Gastroesophageal sphincter (tissue), 4 donors: ENCODE measurements at regions not wholly inside any gene's neighbourhood (a gene's known extent, or its start where the extent isn't known, plus 50 kb on each side); places are given as distances from the start of the nearest gene placed in this dataset.

ENCODE experiments used
- ATAC-seq: fragments of 150-250 bp; one replicate; pipeline ENCODE4 v1.9.1; 2016; ENCODE audit warnings: mild to moderate bottlenecking, moderate library complexity
- H3K27ac ChIP-seq, 4 donors: fragments of 200-600 bp; sonication (generic) in 3 of 4; 1 replicate in 3 of 4; 2 replicates in 1 of 4; pipeline ENCODE4 v1.5.1; 2016 to 2019
- H3K27me3 ChIP-seq: fragments of 200-600 bp; sonication (generic); one replicate; pipeline ENCODE4 v1.5.1; 2019
- H3K36me3 ChIP-seq, 2 donors: fragments of 200-600 bp; sonication (generic); one replicate each; pipeline ENCODE4 v1.5.1; 2019; ENCODE audit warnings: control low read depth in 1 of 2
- H3K4me1 ChIP-seq, 3 donors: fragments of 200-600 bp; sonication (generic); 1 replicate in 2 of 3; 2 replicates in 1 of 3; pipeline ENCODE4 v1.5.1; 2016 to 2019; ENCODE audit warnings: control low read depth in 2 of 3
- H3K4me3 ChIP-seq, 2 donors: fragments of 200-600 bp; sonication (generic); one replicate each; pipeline ENCODE4 v1.5.1; 2019; ENCODE audit warnings: mild to moderate bottlenecking in 1 of 2, moderate library complexity in 1 of 2
- H3K9me3 ChIP-seq, 3 donors: fragments of 200-600 bp; sonication (generic); one replicate each; pipeline ENCODE4 v1.5.1; 2017 to 2019; ENCODE audit warnings: control low read depth in 2 of 3
- CTCF ChIP-seq, 4 experiments: fragments of 200-600 bp in 2 of 4; fragments of 450-650 bp in 2 of 4; sonication (generic) in 1 of 4; IDR thresholded peaks; one replicate each; pipeline ENCODE4 v1.5.1; 2017 to 2019; ENCODE audit warnings: antibody characterized with exemption in 4 of 4, mild to moderate bottlenecking in 2 of 4, moderate library complexity in 2 of 4
- EP300 ChIP-seq: sonication (generic); formaldehyde crosslinking; IDR thresholded peaks from one replicate; pipeline ENCODE4 v1.6.1; 2017; ENCODE audit warnings: antibody characterized with exemption, mild to moderate bottlenecking
- POLR2A ChIP-seq, 2 donors: fragments of 450-650 bp; IDR thresholded peaks; one replicate each; pipeline ENCODE4 v1.6.1; 2017; ENCODE audit warnings: antibody characterized with exemption in 2 of 2, mild to moderate bottlenecking in 2 of 2, moderate library complexity in 1 of 2
- POLR2AphosphoS5 ChIP-seq: sonication (generic); formaldehyde crosslinking; IDR thresholded peaks from one replicate; pipeline ENCODE4 v1.6.1; 2017; ENCODE audit warnings: antibody characterized with exemption
- WGBS, 2 donors: methylation state at CpG; one replicate each; pipeline ENCODE4 v1.1.5; 2018; ENCODE audit warnings: low coverage in 1 of 2; 5-methylcytosine and 5-hydroxymethylcytosine counted together

- 46 to 62% methylated on average over 17 to 20 of the region's 20 CpGs for WGBS, 2 donors
- no peak for ATAC-seq
- TF ChIP-seq POLR2A (IDR thresholded peaks at IDR 0.05): no peak
- no peak for TF ChIP-seq POLR2AphosphoS5
- TF ChIP-seq CTCF (IDR thresholded peaks at IDR 0.05): no peak
- TF ChIP-seq EP300: no peak
These were observed 127.7 kb upstream of the SFSWAP start for GRCh38 chr12:131583090-131583712.

GRCh38 chr12:131586269-131586668, 124.6 kb upstream of the SFSWAP start:
- Histone ChIP-seq H3K9me3 (no peaks in the 10 kb centered on the region), H3K27me3 (peaks cover 53% of the 10 kb centered on the region), H3K27ac (no peak overlapping the region), H3K36me3 (no peaks in the 10 kb centered on the region), H3K4me3 (no peak overlapping the region), H3K4me1 (no peaks in the 10 kb centered on the region)
- WGBS, 2 donors: no CpG with 5 or more reads among the region's 9 CpGs
- no peak for TF ChIP-seq POLR2AphosphoS5
- ATAC-seq: no peak

More at GRCh38 chr12:131583090-131583712, 127.7 kb upstream of the SFSWAP start:
- H3K27me3 ChIP-seq: peaks cover 63% of the 10 kb centered on the region
- no peaks in the 10 kb centered on the region for H3K9me3 ChIP-seq
- no peak overlapping the region for H3K4me3 ChIP-seq
- no peaks in the 10 kb centered on the region for H3K4me1 ChIP-seq
- H3K27ac ChIP-seq: no peak overlapping the region
- H3K36me3 ChIP-seq: no peaks in the 10 kb centered on the region

DNA sequence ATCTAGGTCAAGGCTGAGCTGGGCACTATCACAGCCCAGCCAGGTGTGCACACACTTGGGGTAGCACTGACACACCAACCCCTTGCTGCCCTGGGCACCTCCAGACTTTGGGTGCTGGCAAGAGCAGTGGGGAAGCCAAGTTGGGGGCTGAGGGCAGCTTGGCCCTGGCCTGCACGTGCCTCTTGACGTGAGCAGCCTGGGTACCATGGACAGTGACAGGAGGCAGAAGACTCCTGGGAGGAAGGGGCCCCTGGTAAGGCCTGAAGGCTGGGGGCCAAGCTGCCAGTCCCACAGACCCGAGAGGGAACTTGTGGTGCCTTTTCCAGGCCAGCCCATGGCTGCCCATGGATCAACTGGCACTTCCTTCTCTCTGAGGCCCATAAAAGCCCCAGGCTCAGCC, 124.1 kb upstream of the SFSWAP start:
- TF ChIP-seq POLR2A (IDR thresholded peaks at IDR 0.05) (no peak), POLR2AphosphoS5 (no peak), CTCF (IDR thresholded peaks at IDR 0.05) (no peak)
- H3K9me3 ChIP-seq: no peaks in the 10 kb centered on the region
- peaks cover 55% of the 10 kb centered on the region for H3K27me3 ChIP-seq
- no peaks in the 10 kb centered on the region for H3K36me3 ChIP-seq
- H3K4me3 ChIP-seq: no peak overlapping the region
- H3K4me1 ChIP-seq: no peaks in the 10 kb centered on the region
- ATAC-seq: no peak
- no CpG with 5 or more reads among the region's 3 CpGs for WGBS, 2 donors
- H3K27ac ChIP-seq: no peak overlapping the region

GRCh38 chr12:131587565-131587964, 123.3 kb upstream of the SFSWAP start:
- H3K4me3 ChIP-seq: no peak overlapping the region
- H3K27ac ChIP-seq: no peak overlapping the region
- no peaks in the 10 kb centered on the region for H3K36me3 ChIP-seq
- no peaks in the 10 kb centered on the region for H3K4me1 ChIP-seq
- no peak for ATAC-seq
- no peaks in the 10 kb centered on the region for H3K9me3 ChIP-seq
- peaks cover 55% of the 10 kb centered on the region for H3K27me3 ChIP-seq
- WGBS, 2 donors: 100% methylated on average over 2 of the region's 11 CpGs; no CpG with 5 or more reads in 1 of the 2 donors
- no peak for TF ChIP-seq POLR2A (IDR thresholded peaks at IDR 0.05)
- no peak for TF ChIP-seq CTCF (IDR thresholded peaks at IDR 0.05)
- TF ChIP-seq POLR2AphosphoS5: no peak
- TF ChIP-seq EP300: no peak

GRCh38 chr12:131589221-131589897, 121.5 kb upstream of the SFSWAP start:
- TF ChIP-seq POLR2AphosphoS5 (no peak), POLR2A (IDR thresholded peaks at IDR 0.05) (no peak), CTCF (IDR thresholded peaks at IDR 0.05) (no peak), EP300 (no peak)
- WGBS, 2 donors: 39 to 55% methylated on average over 9 to 10 of the region's 11 CpGs
- H3K9me3 ChIP-seq: no peaks in the 10 kb centered on the region
- peaks cover 45% of the 10 kb centered on the region for H3K27me3 ChIP-seq
- no peak overlapping the region for H3K4me3 ChIP-seq
- H3K27ac ChIP-seq: no peak overlapping the region
- ATAC-seq: no peak
- H3K36me3 ChIP-seq: no peaks in the 10 kb centered on the region
- no peaks in the 10 kb centered on the region for H3K4me1 ChIP-seq
